ENCODE measurements at regions not wholly inside any gene's neighbourhood (a gene's known extent, or its start where the extent isn't known, plus 50 kb on each side); places are given as distances from the start of the nearest gene placed in this dataset.

DNA sequence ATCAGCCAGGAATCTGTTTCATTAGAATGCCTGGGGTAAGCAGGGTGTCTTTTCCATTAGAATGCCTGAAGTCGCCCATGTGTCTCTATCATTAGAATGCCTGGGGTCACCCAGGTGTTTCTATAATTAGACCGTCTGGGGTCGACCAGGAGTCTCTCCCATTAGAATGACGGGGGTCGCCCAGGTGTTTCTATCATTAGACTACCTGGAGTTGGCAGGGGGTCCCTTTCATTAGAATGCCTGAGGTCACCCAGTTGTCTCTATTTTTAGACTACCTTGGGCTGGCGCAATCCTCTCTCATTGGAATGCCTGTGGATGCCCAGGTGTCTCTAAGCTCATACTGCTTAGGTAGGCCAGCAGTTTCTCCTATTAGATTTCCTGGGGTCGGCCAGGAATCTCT lies 1447.6 kb downstream of the UQCRFS1 start:
- Histone ChIP-seq H3K9me3 (replicated peaks in 1 of 3) (no peaks in the 10 kb centered on the region), H3K36me3 (replicated peaks in 1 of 2) (no peaks in the 10 kb centered on the region), H3K4me3 (no peak overlapping the region), H3K27me3 (no peaks in the 10 kb centered on the region), H3K27ac (no peak overlapping the region), H3K4me1 (replicated peaks in 1 of 2) (no peaks in the 10 kb centered on the region)
- 79 to 88% (median 85%) methylated on average over 7 of the region's 7 CpGs for WGBS, 4 donors
- DNase-seq: peak in 1 of 7 donors; percentile 13
- no peak for TF ChIP-seq CTCF (IDR thresholded peaks at IDR 0.05)
- no peak for TF ChIP-seq POLR2A (IDR thresholded peaks at IDR 0.05)
- intact Hi-C loops (cut with DNase I): no loop called here

GRCh38 chr19:27764186-27764804 lies 1448.7 kb downstream of the UQCRFS1 start:
- TF ChIP-seq CTCF (IDR thresholded peaks at IDR 0.05) (no peak), POLR2A (IDR thresholded peaks at IDR 0.05) (no peak)
- no peak overlapping the region for H3K27ac ChIP-seq
- peak in 1 of 7 donors; percentile 12 for DNase-seq
- H3K36me3 ChIP-seq (replicated peaks in 1 of 2): no peaks in the 10 kb centered on the region
- no peak overlapping the region for H3K4me3 ChIP-seq
- no peaks in the 10 kb centered on the region for H3K9me3 ChIP-seq (replicated peaks in 1 of 3)
- intact Hi-C loops (cut with DNase I): no loop called here
- H3K27me3 ChIP-seq: no peaks in the 10 kb centered on the region
- 93 to 100% (median 94%) methylated on average over 5 of the region's 5 CpGs for WGBS, 4 donors
- H3K4me1 ChIP-seq (replicated peaks in 1 of 2): no peaks in the 10 kb centered on the region

- Histone ChIP-seq H3K4me3 (no peak overlapping the region), H3K4me1 (replicated peaks in 1 of 2) (no peaks in the 10 kb centered on the region), H3K36me3 (replicated peaks in 1 of 2) (no peaks in the 10 kb centered on the region), H3K9me3 (replicated peaks in 1 of 3) (no peaks in the 10 kb centered on the region), H3K27me3 (no peaks in the 10 kb centered on the region), H3K27ac (no peak overlapping the region)
- peak in 1 of 7 donors; percentile 14 for DNase-seq
- WGBS, 4 donors: 67 to 85% (median 82%) methylated on average over 4 of the region's 4 CpGs
- TF ChIP-seq POLR2A (IDR thresholded peaks at IDR 0.05) (no peak), CTCF (IDR thresholded peaks at IDR 0.05) (no peak)
- intact Hi-C loops (cut with DNase I): no loop called here
These were observed 1450.0 kb downstream of the UQCRFS1 start for GRCh38 chr19:27762933-27763332.

- Histone ChIP-seq H3K9me3 (replicated peaks in 1 of 3) (no peaks in the 10 kb centered on the region), H3K4me1 (replicated peaks in 1 of 2) (no peaks in the 10 kb centered on the region), H3K27ac (no peak overlapping the region), H3K27me3 (no peaks in the 10 kb centered on the region), H3K4me3 (no peak overlapping the region), H3K36me3 (replicated peaks in 1 of 2) (no peaks in the 10 kb centered on the region)
- no peak for DNase-seq
- intact Hi-C loops (cut with DNase I): no loop called here
- WGBS, 4 donors: 90 to 95% (median 93%) methylated on average over 4 to 6 of the region's 6 CpGs
- TF ChIP-seq CTCF (IDR thresholded peaks at IDR 0.05) (no peak), POLR2A (IDR thresholded peaks at IDR 0.05) (no peak)
These were observed 1453.1 kb downstream of the UQCRFS1 start for GRCh38 chr19:27759896-27760295.
